Endothelial cell (in vitro differentiated cells): ENCODE measurements at regions not wholly inside any gene's neighbourhood (a gene's known extent, or its start where the extent isn't known, plus 50 kb on each side); places are given as distances from the start of the nearest gene placed in this dataset.

ENCODE experiments used
- DNase-seq: peaks from one replicate; pipeline ENCODE4 v3.0.0; 2021; ENCODE audit warnings: low spot score
- H3K27ac Mint-ChIP-seq: one replicate; pipeline ENCODE4 v1.8.0; 2021; ENCODE audit warnings: mixed read lengths, inconsistent platforms; ENCODE audit not compliant: unreplicated experiment
- H3K27me3 Mint-ChIP-seq: one replicate; pipeline ENCODE4 v1.8.0; 2021; ENCODE audit warnings: mild to moderate bottlenecking, moderate library complexity, mixed read lengths, inconsistent platforms; ENCODE audit not compliant: unreplicated experiment
- H3K36me3 Mint-ChIP-seq: one replicate; pipeline ENCODE4 v1.8.0; 2021; ENCODE audit warnings: mild to moderate bottlenecking, low read depth, mixed read lengths, inconsistent platforms; ENCODE audit not compliant: unreplicated experiment
- H3K4me1 Mint-ChIP-seq: one replicate; pipeline ENCODE4 v1.8.0; 2021; ENCODE audit warnings: mild to moderate bottlenecking, mixed read lengths, inconsistent platforms; ENCODE audit not compliant: unreplicated experiment
- H3K4me3 Mint-ChIP-seq: one replicate; pipeline ENCODE4 v1.8.0; 2021; ENCODE audit warnings: mild to moderate bottlenecking, mixed read lengths, inconsistent platforms; ENCODE audit not compliant: unreplicated experiment
- H3K9me3 Mint-ChIP-seq: one replicate; pipeline ENCODE4 v1.8.0; 2021; ENCODE audit warnings: mixed read lengths, inconsistent platforms; ENCODE audit not compliant: unreplicated experiment
- TF ChIP-seq, protein P1 (sequence below): fragments of 200-600 bp; sonication (generic); IDR thresholded peaks from one replicate; pipeline ENCODE4 v1.5.0; 2021; ENCODE audit warnings: antibody characterized with exemption; ENCODE audit not compliant: unreplicated experiment

DNA sequence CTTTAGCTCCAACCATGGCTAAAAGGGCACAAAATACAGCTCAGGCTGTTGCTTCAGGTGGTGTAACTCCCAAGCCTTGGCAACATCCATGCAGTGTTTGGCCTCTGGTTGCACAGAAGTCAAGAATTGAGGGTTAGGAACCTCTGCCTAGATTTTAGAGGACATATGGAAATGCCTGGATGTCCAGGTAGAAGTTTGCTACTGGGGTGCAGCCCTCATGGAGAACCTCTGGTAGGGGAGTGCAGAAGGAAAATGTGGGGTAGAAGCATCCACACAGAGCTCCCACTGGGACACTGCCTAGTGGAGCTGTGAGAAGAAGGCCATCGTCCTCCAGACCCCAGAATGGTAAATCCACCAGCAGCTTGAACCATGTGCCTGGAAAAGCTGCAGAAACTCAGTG, 1453.8 kb upstream of the EYS start:
- Mint-ChIP-seq H3K4me1 (no peaks in the 10 kb centered on the region), H3K36me3 (peaks cover 8% of the 10 kb centered on the region), H3K27me3 (no peaks in the 10 kb centered on the region), H3K4me3 (no peak overlapping the region), H3K27ac (no peak overlapping the region), H3K9me3 (peaks cover 7% of the 10 kb centered on the region)
- DNase-seq = no peak
- TF ChIP-seq, protein P1, sequence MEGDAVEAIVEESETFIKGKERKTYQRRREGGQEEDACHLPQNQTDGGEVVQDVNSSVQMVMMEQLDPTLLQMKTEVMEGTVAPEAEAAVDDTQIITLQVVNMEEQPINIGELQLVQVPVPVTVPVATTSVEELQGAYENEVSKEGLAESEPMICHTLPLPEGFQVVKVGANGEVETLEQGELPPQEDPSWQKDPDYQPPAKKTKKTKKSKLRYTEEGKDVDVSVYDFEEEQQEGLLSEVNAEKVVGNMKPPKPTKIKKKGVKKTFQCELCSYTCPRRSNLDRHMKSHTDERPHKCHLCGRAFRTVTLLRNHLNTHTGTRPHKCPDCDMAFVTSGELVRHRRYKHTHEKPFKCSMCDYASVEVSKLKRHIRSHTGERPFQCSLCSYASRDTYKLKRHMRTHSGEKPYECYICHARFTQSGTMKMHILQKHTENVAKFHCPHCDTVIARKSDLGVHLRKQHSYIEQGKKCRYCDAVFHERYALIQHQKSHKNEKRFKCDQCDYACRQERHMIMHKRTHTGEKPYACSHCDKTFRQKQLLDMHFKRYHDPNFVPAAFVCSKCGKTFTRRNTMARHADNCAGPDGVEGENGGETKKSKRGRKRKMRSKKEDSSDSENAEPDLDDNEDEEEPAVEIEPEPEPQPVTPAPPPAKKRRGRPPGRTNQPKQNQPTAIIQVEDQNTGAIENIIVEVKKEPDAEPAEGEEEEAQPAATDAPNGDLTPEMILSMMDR = no peak

GRCh38 chr6:67141005-67141404, 1434.0 kb upstream of the EYS start:
- DNase-seq = no peak
- Mint-ChIP-seq H3K4me3 (no peak overlapping the region), H3K27me3 (no peaks in the 10 kb centered on the region), H3K9me3 (no peaks in the 10 kb centered on the region), H3K4me1 (no peaks in the 10 kb centered on the region), H3K27ac (no peak overlapping the region), H3K36me3 (no peaks in the 10 kb centered on the region)
- TF ChIP-seq, protein P1 = no peak

- no peak for DNase-seq
- TF ChIP-seq, protein P1 = no peak
- no peak overlapping the region for H3K4me3 Mint-ChIP-seq
- H3K27me3 Mint-ChIP-seq = no peaks in the 10 kb centered on the region
- H3K36me3 Mint-ChIP-seq = no peaks in the 10 kb centered on the region
- H3K9me3 Mint-ChIP-seq = no peaks in the 10 kb centered on the region
- no peaks in the 10 kb centered on the region for H3K4me1 Mint-ChIP-seq
- no peak overlapping the region for H3K27ac Mint-ChIP-seq
Observed at GRCh38 chr6:67133973-67134372, 1426.9 kb upstream of the EYS start.

DNA sequence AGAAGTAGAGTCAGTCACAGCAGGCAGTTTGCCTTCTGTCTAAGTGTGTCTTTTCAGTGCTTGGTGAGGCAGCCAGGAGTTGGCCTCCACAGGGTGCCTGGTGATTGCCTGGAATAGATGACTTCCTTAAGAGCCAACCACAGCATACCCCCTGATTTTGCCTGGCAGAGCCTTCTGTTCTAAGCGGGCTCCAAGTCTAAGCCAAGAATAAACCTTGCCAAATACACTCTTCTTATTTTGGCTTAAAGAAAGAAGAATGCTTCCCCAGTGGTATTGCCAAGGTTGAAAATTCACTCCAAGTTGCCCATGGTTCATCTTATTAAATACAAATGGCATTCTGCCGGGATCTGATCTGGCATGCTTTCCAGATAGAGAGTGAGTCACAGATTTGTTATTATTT, 1424.8 kb upstream of the EYS start:
- no peak for DNase-seq
- Mint-ChIP-seq H3K27ac (no peak overlapping the region), H3K27me3 (no peaks in the 10 kb centered on the region), H3K4me1 (no peaks in the 10 kb centered on the region), H3K4me3 (no peak overlapping the region), H3K36me3 (no peaks in the 10 kb centered on the region), H3K9me3 (no peaks in the 10 kb centered on the region)
- TF ChIP-seq, protein P1 = no peak

- no peak overlapping the region for H3K4me3 Mint-ChIP-seq
- TF ChIP-seq, protein P1 = no peak
- H3K36me3 Mint-ChIP-seq = no peaks in the 10 kb centered on the region
- no peak for DNase-seq
- H3K27ac Mint-ChIP-seq = no peak overlapping the region
- no peaks in the 10 kb centered on the region for H3K27me3 Mint-ChIP-seq
- no peaks in the 10 kb centered on the region for H3K9me3 Mint-ChIP-seq
- H3K4me1 Mint-ChIP-seq = no peaks in the 10 kb centered on the region
Observed at GRCh38 chr6:67129780-67130179, 1422.8 kb upstream of the EYS start.
